Duodenal mucosa (tissue), 2 donors: ENCODE measurements at regions not wholly inside any gene's neighbourhood (a gene's known extent, or its start where the extent isn't known, plus 50 kb on each side); places are given as distances from the start of the nearest gene placed in this dataset.
A peak's percentile ranks its signal among the peaks of the same experiment; 100 is the strongest.

Source experiments
- H3K27ac ChIP-seq: one replicate; pipeline ENCODE4 v1.7.0; 2013; ENCODE audit warnings: low read depth, low read length
- H3K27me3 ChIP-seq, 2 donors: one replicate each; pipeline ENCODE4 v1.7.0; 2013; ENCODE audit warnings: low read length in 2 of 2, control low read depth in 1 of 2; ENCODE audit not compliant: insufficient read depth in 2 of 2, control insufficient read depth in 1 of 2
- H3K36me3 ChIP-seq, 2 donors: one replicate each; pipeline ENCODE4 v1.7.0; 2013; ENCODE audit warnings: low read length in 2 of 2, control low read depth in 1 of 2; ENCODE audit not compliant: insufficient read depth in 2 of 2, control insufficient read depth in 1 of 2
- H3K4me1 ChIP-seq, 2 donors: one replicate each; pipeline ENCODE4 v1.7.0; 2013; ENCODE audit warnings: low read length in 2 of 2, control low read depth in 1 of 2; ENCODE audit not compliant: insufficient read depth in 2 of 2, control insufficient read depth in 1 of 2
- H3K4me3 ChIP-seq, 2 donors: one replicate each; pipeline ENCODE4 v1.7.0; 2013; ENCODE audit warnings: low read length in 2 of 2, low read depth in 1 of 2
- H3K9ac ChIP-seq, 2 donors: one replicate each; pipeline ENCODE4 v1.7.0; 2013; ENCODE audit warnings: low read length in 2 of 2, low read depth in 1 of 2
- H3K9me3 ChIP-seq, 2 donors: one replicate each; pipeline ENCODE4 v1.7.0; 2013; ENCODE audit warnings: low read length in 2 of 2, control low read depth in 1 of 2; ENCODE audit not compliant: control insufficient read depth in 1 of 2

DNA sequence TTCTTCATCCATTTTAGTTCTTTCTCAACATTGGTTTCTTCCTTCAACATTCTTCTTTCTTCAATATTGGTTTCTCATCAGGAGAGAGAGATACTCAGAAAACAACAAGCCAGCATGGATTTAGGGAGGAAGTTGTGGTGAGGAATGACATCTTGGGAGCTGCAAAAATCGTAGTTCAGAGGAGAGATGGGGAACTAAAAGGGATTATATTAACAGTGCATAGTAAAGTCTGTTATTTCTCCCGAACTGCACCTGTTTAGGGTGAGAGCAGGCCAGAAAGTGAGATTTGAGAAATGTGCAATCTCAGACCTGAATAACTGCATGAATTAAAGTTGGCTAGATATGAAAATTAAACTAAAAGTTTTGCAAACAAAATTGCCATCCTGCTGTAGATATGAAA, 94.5 kb downstream of the CASP12 start:
- Histone ChIP-seq H3K27ac (no peak overlapping the region), H3K4me1 (peaks cover 0 to 5% of the 10 kb centered on the region in 2 donors), H3K36me3 (no peaks in the 10 kb centered on the region), H3K27me3 (no peaks in the 10 kb centered on the region), H3K9ac (no peak overlapping the region), H3K4me3 (no peak overlapping the region), H3K9me3 (no peaks in the 10 kb centered on the region)

DNA sequence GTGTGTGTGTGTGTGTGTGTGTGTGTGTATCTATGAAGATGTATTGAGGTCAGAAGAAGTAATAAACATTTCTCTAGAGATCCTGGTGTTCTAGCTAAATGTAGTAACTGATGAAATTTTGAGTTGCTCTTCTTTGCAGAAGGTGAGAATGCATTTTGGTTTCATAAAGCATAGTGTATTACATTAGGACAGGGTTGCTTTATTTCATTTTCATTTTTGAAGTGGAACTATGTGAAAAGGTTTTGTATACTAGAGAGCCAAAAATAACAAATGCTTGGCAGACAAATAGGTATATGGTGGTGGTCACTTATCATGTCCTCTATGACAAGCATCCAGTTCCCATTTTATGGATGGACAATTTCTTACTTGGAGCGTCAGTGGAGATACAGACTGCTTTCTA, 99.0 kb downstream of the CASP12 start:
- Histone ChIP-seq H3K27me3 (peaks cover 0 to 3% of the 10 kb centered on the region in 2 donors), H3K4me1 (peaks cover 0 to 5% of the 10 kb centered on the region in 2 donors), H3K27ac (no peak overlapping the region), H3K9me3 (no peaks in the 10 kb centered on the region), H3K9ac (no peak overlapping the region), H3K4me3 (no peak overlapping the region), H3K36me3 (no peaks in the 10 kb centered on the region)

- Histone ChIP-seq H3K9me3 (no peaks in the 10 kb centered on the region), H3K36me3 (no peaks in the 10 kb centered on the region), H3K9ac (no peak overlapping the region), H3K27me3 (peaks cover 0 to 3% of the 10 kb centered on the region in 2 donors), H3K4me1 (peaks cover 0 to 5% of the 10 kb centered on the region in 2 donors), H3K27ac (no peak overlapping the region), H3K4me3 (peak overlapping the region; percentile 44 to 45)
Measured at GRCh38 chr11:104798789-104799188, 99.5 kb downstream of the CASP12 start.

- Histone ChIP-seq H3K36me3 (no peaks in the 10 kb centered on the region), H3K4me1 (peaks cover 0 to 5% of the 10 kb centered on the region in 2 donors), H3K9me3 (no peaks in the 10 kb centered on the region), H3K27me3 (peaks cover 0 to 3% of the 10 kb centered on the region in 2 donors), H3K9ac (no peak overlapping the region), H3K4me3 (no peak overlapping the region), H3K27ac (no peak overlapping the region)
Measured at GRCh38 chr11:104796301-104796700, 102.0 kb downstream of the CASP12 start.

GRCh38 chr11:104795501-104796213, 102.6 kb downstream of the CASP12 start:
- H3K9me3 ChIP-seq, result no peaks in the 10 kb centered on the region
- no peaks in the 10 kb centered on the region for H3K36me3 ChIP-seq
- peaks cover 0 to 5% of the 10 kb centered on the region in 2 donors for H3K4me1 ChIP-seq
- no peak overlapping the region for H3K27ac ChIP-seq
- peaks cover 0 to 3% of the 10 kb centered on the region in 2 donors for H3K27me3 ChIP-seq
- H3K9ac ChIP-seq, result no peak overlapping the region
- H3K4me3 ChIP-seq, result no peak overlapping the region

- H3K36me3 ChIP-seq, result no peaks in the 10 kb centered on the region
- no peak overlapping the region for H3K27ac ChIP-seq
- no peaks in the 10 kb centered on the region for H3K4me1 ChIP-seq
- no peak overlapping the region for H3K4me3 ChIP-seq
- no peak overlapping the region for H3K9ac ChIP-seq
- H3K9me3 ChIP-seq, result no peaks in the 10 kb centered on the region
- H3K27me3 ChIP-seq, result peaks cover 0 to 3% of the 10 kb centered on the region in 2 donors
Measured at GRCh38 chr11:104792861-104793260, 105.4 kb downstream of the CASP12 start.

DNA sequence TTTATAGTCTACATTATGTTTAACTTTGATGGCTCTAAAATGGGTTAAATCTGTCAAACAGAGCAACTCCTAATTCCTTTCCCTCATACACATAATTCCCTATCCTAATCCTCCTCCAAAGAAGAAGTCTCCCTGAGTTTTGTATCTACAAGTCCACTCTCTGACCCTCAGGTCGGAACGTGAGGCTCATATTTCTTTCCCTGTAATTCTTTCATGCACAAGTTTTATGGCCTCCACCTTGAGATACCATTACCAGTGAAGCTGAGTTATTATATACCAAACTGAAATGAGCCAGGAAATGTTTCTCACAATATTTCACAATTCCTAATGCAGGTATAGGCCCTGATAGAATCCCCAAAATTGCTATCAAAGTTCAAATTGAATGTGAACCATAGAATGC, 106.4 kb downstream of the CASP12 start:
- Histone ChIP-seq H3K4me1 (no peaks in the 10 kb centered on the region), H3K27ac (no peak overlapping the region), H3K4me3 (no peak overlapping the region), H3K9me3 (no peaks in the 10 kb centered on the region), H3K27me3 (peaks cover 0 to 3% of the 10 kb centered on the region in 2 donors), H3K9ac (no peak overlapping the region), H3K36me3 (no peaks in the 10 kb centered on the region)

GRCh38 chr11:104784684-104785460, 113.4 kb downstream of the CASP12 start:
- no peaks in the 10 kb centered on the region for H3K4me1 ChIP-seq
- no peak overlapping the region for H3K9ac ChIP-seq
- H3K27ac ChIP-seq, result no peak overlapping the region
- no peaks in the 10 kb centered on the region for H3K9me3 ChIP-seq
- no peaks in the 10 kb centered on the region for H3K27me3 ChIP-seq
- H3K36me3 ChIP-seq, result no peaks in the 10 kb centered on the region
- no peak overlapping the region for H3K4me3 ChIP-seq

- Histone ChIP-seq H3K9ac (no peak overlapping the region), H3K27me3 (no peaks in the 10 kb centered on the region), H3K4me1 (no peaks in the 10 kb centered on the region), H3K4me3 (no peak overlapping the region), H3K36me3 (no peaks in the 10 kb centered on the region), H3K9me3 (no peaks in the 10 kb centered on the region), H3K27ac (no peak overlapping the region)
Measured at GRCh38 chr11:104783241-104783640, 115.0 kb downstream of the CASP12 start.

DNA sequence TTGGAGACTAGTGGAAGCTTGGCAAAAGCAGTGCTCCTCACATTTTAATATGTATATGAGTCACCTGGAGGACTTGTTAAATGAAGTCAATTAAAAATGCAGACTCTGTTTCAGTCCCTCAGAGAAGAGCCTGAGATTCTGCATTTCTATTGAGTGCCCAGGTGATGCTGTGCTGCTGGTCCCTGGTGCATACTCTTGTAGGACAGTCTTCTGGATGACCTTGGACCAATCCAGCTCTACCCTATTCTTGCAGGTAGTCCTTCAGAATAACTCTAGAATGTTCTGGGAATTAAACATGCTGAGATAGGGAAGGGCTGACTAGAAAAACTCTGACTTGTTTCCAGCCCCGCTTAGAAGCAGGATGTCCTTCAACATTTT, 115.9 kb downstream of the CASP12 start:
- no peak overlapping the region for H3K4me3 ChIP-seq
- H3K36me3 ChIP-seq, result no peaks in the 10 kb centered on the region

More for the DNA sequence above, 115.9 kb downstream of the CASP12 start:
- Histone ChIP-seq H3K9me3 (no peaks in the 10 kb centered on the region), H3K4me1 (no peaks in the 10 kb centered on the region), H3K27ac (no peak overlapping the region), H3K9ac (no peak overlapping the region), H3K27me3 (no peaks in the 10 kb centered on the region)
